Tibial nerve (tissue), 4 donors: ENCODE measurements at regions not wholly inside any gene's neighbourhood (a gene's known extent, or its start where the extent isn't known, plus 50 kb on each side); places are given as distances from the start of the nearest gene placed in this dataset.

Experiments
- DNase-seq, 2 donors: peaks; one replicate each; pipeline ENCODE4 v3.0.0-alpha.2; 2019; ENCODE audit warnings: low spot score in 2 of 2
- H3K27ac ChIP-seq, 4 donors: fragments of 200-600 bp; sonication (generic) in 3 of 4; one replicate each; pipeline ENCODE4 v1.5.1; 2017 to 2019; ENCODE audit warnings: mild to moderate bottlenecking in 1 of 4
- H3K27me3 ChIP-seq, 2 donors: fragments of 200-600 bp; sonication (generic) in 1 of 2; one replicate each; pipeline versions ENCODE4 v1.5.1 to v1.6.0; 2017 to 2019
- H3K36me3 ChIP-seq, 3 donors: fragments of 200-600 bp; sonication (generic); one replicate each; pipeline ENCODE4 v1.5.1; 2018 to 2019
- H3K4me1 ChIP-seq, 4 donors: fragments of 200-600 bp; sonication (generic) in 3 of 4; one replicate each; pipeline ENCODE4 v1.5.1; 2017 to 2019
- H3K4me3 ChIP-seq, 4 donors: fragments of 200-600 bp; sonication (generic) in 3 of 4; one replicate each; pipeline ENCODE4 v1.5.1; 2017 to 2019; ENCODE audit warnings: mild to moderate bottlenecking in 1 of 4, moderate library complexity in 1 of 4
- H3K9me3 ChIP-seq, 4 donors: fragments of 200-600 bp; sonication (generic) in 3 of 4; one replicate each; pipeline ENCODE4 v1.5.1; 2017 to 2019
- EP300 ChIP-seq, 2 donors: sonication (generic); formaldehyde crosslinking; IDR thresholded peaks; one replicate each; pipeline ENCODE4 v1.6.1; 2017; ENCODE audit warnings: antibody characterized with exemption in 2 of 2, mild to moderate bottlenecking in 1 of 2
- POLR2A ChIP-seq, 2 donors: fragments of 450-650 bp; IDR thresholded peaks; one replicate each; pipeline ENCODE4 v1.6.1; 2017; ENCODE audit warnings: antibody characterized with exemption in 2 of 2, mild to moderate bottlenecking in 2 of 2, moderate library complexity in 2 of 2
- WGBS, 2 donors: methylation state at CpG; one replicate each; pipeline ENCODE4 v1.1.5; 2018; 5-methylcytosine and 5-hydroxymethylcytosine counted together
- TF ChIP-seq, protein P1 (sequence below), 5 experiments: fragments of 200-600 bp in 3 of 5; fragments of 450-650 bp in 2 of 5; sonication (generic) in 3 of 5; IDR thresholded peaks; one replicate each; pipeline ENCODE4 v1.5.1; 2016 to 2019; ENCODE audit warnings: antibody characterized with exemption in 5 of 5, mild to moderate bottlenecking in 3 of 5, moderate library complexity in 2 of 5

DNA sequence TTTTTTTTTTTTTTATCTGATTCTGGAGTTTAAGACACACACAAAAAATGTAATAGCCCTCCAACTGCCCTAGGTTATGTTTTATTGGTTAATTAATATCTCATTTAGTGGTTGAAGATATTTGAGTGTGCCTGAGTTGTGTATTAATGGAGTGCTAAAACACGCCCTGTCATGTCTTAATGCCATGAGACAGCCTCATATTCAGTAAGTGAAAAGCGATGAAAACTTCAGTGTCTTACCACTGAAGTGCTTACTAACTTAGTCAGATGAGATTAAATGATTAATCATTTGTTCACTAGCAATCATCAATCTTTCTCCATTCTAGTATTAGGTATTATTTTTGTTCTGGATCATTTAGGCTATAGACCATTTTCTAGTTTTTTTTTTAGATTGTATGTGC is 544.7 kb upstream of the ROBO2 start:
- Histone ChIP-seq H3K4me1 (no peaks in the 10 kb centered on the region), H3K27ac (no peak overlapping the region), H3K4me3 (no peak overlapping the region), H3K9me3 (no peaks in the 10 kb centered on the region), H3K36me3 (no peaks in the 10 kb centered on the region), H3K27me3 (no peaks in the 10 kb centered on the region)
- WGBS, 2 donors: 90 to 92% methylated on average over 2 of the region's 2 CpGs
- DNase-seq: no peak
- TF ChIP-seq EP300 (IDR thresholded peaks at IDR 0.05) (no peak), POLR2A (IDR thresholded peaks at IDR 0.05) (no peak)
- TF ChIP-seq, protein P1, sequence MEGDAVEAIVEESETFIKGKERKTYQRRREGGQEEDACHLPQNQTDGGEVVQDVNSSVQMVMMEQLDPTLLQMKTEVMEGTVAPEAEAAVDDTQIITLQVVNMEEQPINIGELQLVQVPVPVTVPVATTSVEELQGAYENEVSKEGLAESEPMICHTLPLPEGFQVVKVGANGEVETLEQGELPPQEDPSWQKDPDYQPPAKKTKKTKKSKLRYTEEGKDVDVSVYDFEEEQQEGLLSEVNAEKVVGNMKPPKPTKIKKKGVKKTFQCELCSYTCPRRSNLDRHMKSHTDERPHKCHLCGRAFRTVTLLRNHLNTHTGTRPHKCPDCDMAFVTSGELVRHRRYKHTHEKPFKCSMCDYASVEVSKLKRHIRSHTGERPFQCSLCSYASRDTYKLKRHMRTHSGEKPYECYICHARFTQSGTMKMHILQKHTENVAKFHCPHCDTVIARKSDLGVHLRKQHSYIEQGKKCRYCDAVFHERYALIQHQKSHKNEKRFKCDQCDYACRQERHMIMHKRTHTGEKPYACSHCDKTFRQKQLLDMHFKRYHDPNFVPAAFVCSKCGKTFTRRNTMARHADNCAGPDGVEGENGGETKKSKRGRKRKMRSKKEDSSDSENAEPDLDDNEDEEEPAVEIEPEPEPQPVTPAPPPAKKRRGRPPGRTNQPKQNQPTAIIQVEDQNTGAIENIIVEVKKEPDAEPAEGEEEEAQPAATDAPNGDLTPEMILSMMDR (IDR thresholded peaks at IDR 0.05): no peak

DNA sequence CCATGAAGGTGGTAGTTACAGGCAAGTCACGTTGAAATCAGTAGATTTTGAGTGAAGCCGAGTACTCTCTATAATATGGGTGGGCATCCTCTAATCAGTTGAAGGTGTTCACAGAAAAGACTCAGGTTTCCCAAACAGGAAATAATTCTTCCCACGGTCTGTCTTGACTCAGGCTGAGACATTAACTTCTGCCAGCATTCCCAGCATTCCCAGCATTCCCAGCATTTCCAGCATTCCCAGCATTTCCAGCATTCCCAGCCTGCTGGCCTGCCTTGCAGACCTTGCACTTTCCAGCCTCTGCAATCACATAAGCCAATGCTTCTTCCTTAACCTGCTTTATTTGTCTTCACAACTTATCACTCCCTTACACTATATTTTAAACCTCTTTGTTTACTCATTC is 542.3 kb upstream of the ROBO2 start:
- H3K4me3 ChIP-seq: no peak overlapping the region
- H3K27ac ChIP-seq: no peak overlapping the region
- no peak for DNase-seq
- no peaks in the 10 kb centered on the region for H3K4me1 ChIP-seq
- H3K9me3 ChIP-seq: no peaks in the 10 kb centered on the region
- 65 to 70% methylated on average over 3 of the region's 3 CpGs for WGBS, 2 donors
- TF ChIP-seq, protein P1 (IDR thresholded peaks at IDR 0.05): no peak
- TF ChIP-seq POLR2A (IDR thresholded peaks at IDR 0.05) (no peak), EP300 (IDR thresholded peaks at IDR 0.05) (no peak)
- H3K36me3 ChIP-seq: no peaks in the 10 kb centered on the region
- no peaks in the 10 kb centered on the region for H3K27me3 ChIP-seq

DNA sequence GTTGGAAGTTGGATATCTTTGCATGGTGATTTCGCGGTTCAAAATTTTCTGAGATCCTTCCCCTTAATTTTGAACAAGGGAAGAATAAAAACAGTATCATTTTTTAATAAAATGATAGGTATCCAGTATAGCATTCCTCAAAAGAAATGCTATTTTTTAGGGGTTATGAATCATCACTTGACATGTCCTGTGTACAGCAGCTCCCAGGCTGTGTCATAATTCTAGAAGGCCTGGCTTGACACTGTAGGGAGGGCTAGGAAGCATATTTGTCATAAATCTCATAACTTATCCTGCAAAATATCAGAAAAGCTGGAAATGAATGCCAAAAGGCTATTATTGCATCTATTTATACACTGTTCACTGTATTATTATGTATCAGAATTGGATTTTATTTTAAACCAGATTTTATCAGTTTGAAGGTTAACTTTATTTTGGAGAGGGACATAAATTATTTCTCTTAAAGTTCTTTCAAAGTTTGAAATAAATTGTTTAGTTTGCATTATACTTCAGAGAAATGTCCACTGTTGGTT is 539.1 kb upstream of the ROBO2 start:
- TF ChIP-seq, protein P1 (IDR thresholded peaks at IDR 0.05): no peak
- TF ChIP-seq EP300 (IDR thresholded peaks at IDR 0.05): no peak
- no peak for TF ChIP-seq POLR2A (IDR thresholded peaks at IDR 0.05)
- Histone ChIP-seq H3K27ac (no peak overlapping the region), H3K9me3 (no peaks in the 10 kb centered on the region), H3K4me1 (no peaks in the 10 kb centered on the region), H3K27me3 (no peaks in the 10 kb centered on the region), H3K4me3 (no peak overlapping the region), H3K36me3 (no peaks in the 10 kb centered on the region)
- DNase-seq: no peak
- 94 to 95% methylated on average over 2 of the region's 2 CpGs for WGBS, 2 donors

DNA sequence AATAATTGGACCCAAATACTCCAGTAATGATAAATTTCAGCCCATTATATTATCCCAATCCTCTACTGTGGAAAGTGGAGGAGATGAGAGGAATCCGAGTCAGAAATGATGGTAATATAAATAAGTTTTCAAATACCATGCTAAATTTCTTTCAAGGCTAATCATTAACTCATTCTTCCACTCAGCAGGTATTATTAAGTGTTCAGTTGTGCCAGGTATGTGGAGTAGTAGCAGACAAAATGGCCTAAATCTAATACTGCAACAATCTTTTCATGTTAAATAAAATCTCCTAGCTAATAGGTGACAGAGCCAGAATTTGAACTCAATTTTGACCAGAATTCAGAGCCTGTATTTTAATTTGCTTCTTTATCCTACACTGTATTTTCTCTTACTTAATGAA is 538.6 kb upstream of the ROBO2 start:
- Histone ChIP-seq H3K36me3 (no peaks in the 10 kb centered on the region), H3K4me3 (no peak overlapping the region), H3K27ac (no peak overlapping the region), H3K4me1 (no peaks in the 10 kb centered on the region), H3K9me3 (no peaks in the 10 kb centered on the region), H3K27me3 (no peaks in the 10 kb centered on the region)
- WGBS, 2 donors: 62 to 71% methylated on average over 1 of the region's 1 CpG
- TF ChIP-seq, protein P1 (IDR thresholded peaks at IDR 0.05): no peak
- no peak for TF ChIP-seq POLR2A (IDR thresholded peaks at IDR 0.05)
- TF ChIP-seq EP300 (IDR thresholded peaks at IDR 0.05): no peak
- no peak for DNase-seq

DNA sequence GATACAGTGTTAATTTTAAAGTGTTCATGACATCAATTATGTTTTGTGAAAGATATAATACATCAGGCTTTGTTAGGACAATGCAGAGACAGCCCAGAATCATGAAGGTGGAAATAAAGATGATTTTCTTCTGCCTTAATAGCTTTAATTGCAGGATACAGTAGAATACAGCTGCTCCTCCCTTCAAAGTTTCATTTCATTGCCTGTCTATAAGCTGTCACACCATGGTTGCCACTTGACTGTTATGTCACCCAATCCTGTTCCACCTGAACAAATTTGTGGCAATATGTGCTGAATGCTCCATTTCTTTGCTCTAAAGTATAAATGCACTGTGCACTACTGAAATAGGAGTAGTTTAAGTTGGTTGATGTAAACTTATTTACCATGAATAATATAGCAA is 537.8 kb upstream of the ROBO2 start:
- TF ChIP-seq, protein P1 (IDR thresholded peaks at IDR 0.05): no peak
- TF ChIP-seq POLR2A (IDR thresholded peaks at IDR 0.05) (no peak), EP300 (IDR thresholded peaks at IDR 0.05) (no peak)
- Histone ChIP-seq H3K4me1 (no peaks in the 10 kb centered on the region), H3K4me3 (no peak overlapping the region), H3K27ac (no peak overlapping the region), H3K9me3 (no peaks in the 10 kb centered on the region), H3K27me3 (no peaks in the 10 kb centered on the region), H3K36me3 (no peaks in the 10 kb centered on the region)
- DNase-seq: no peak
